T-cell (primary cell): ENCODE measurements at regions not wholly inside any gene's neighbourhood (a gene's known extent, or its start where the extent isn't known, plus 50 kb on each side); places are given as distances from the start of the nearest gene placed in this dataset.

Source experiments
- ATAC-seq, 4 experiments: fragments of 200-7000 bp in 3 of 4; fragments of 150-1000 bp in 1 of 4; cut with Tn5 transposase; replicated peaks in 1 of 4; 1 replicate in 3 of 4; 2 replicates in 1 of 4; pipeline ENCODE4 v1.10.0; 2021; ENCODE audit warnings: moderate library complexity in 3 of 4, mild to moderate bottlenecking in 2 of 4, moderate number of reproducible peaks in 1 of 4
- CTCF ChIA-PET, 2 donors: fragments of 300-600 bp; sonication (Branson Sonifier 250); formaldehyde crosslinking; loops; one replicate each; lab custom pipeline; 2022; ENCODE audit warnings: antibody characterized with exemption in 2 of 2; lab: Charles Lee
- POLR2A ChIA-PET, 2 donors: fragments of 300-600 bp; sonication (Branson Sonifier 250); formaldehyde crosslinking; loops; one replicate each; lab custom pipeline; 2022; ENCODE audit warnings: antibody characterized with exemption in 2 of 2; lab: Charles Lee
- DNase-seq, 35 experiments: peaks; one replicate each; pipeline versions ENCODE4 v3.0.0 to v3.0.0-alpha.2; 2013 to 2023
- H3K27ac ChIP-seq: one replicate; pipeline ENCODE4 v1.5.1; 2013; ENCODE audit warnings: low read length
- H3K27me3 ChIP-seq, 2 experiments: replicated peaks in 1 of 2; 1 replicate in 1 of 2; 2 replicates in 1 of 2; pipeline versions ENCODE4 v1.6.1 to v1.7.0; 2013; ENCODE audit warnings: low read length in 1 of 2, mixed read lengths in 1 of 2; ENCODE audit not compliant: control insufficient read depth in 2 of 2, insufficient read depth in 2 of 2; ENCODE audit errors: extremely low read depth in 1 of 2
- H3K36me3 ChIP-seq, 2 donors: 1 replicate in 1 of 2; 2 replicates in 1 of 2; pipeline versions ENCODE4 v1.6.1 to v1.7.0; 2013; ENCODE audit warnings: low read length in 1 of 2; ENCODE audit not compliant: control insufficient read depth in 2 of 2, insufficient read depth in 1 of 2; ENCODE audit errors: extremely low read depth in 1 of 2
- H3K4me1 ChIP-seq, 2 experiments: 1 replicate in 1 of 2; 2 replicates in 1 of 2; pipeline versions ENCODE4 v1.6.1 to v1.7.0; 2013; ENCODE audit warnings: low read length in 2 of 2, mixed read lengths in 1 of 2; ENCODE audit not compliant: insufficient read depth in 2 of 2, control insufficient read depth in 1 of 2; ENCODE audit errors: extremely low read depth in 1 of 2
- H3K4me3 ChIP-seq, 2 donors: 1 replicate in 1 of 2; 2 replicates in 1 of 2; pipeline versions ENCODE4 v1.5.1 to v1.7.0; 2013; ENCODE audit warnings: mild to moderate bottlenecking in 2 of 2, low read length in 1 of 2, moderate library complexity in 1 of 2; ENCODE audit not compliant: control insufficient read depth in 1 of 2; ENCODE audit errors: extremely low read depth in 1 of 2
- H3K9me3 ChIP-seq: 2 replicates; pipeline ENCODE4 v1.7.0; 2013
- H3K27ac Mint-ChIP-seq, 2 donors: one replicate each; pipeline ENCODE4 v1.8.0; 2020 to 2021; ENCODE audit warnings: mild to moderate bottlenecking in 2 of 2, mixed read lengths in 2 of 2
- H3K27me3 Mint-ChIP-seq, 2 donors: one replicate each; pipeline ENCODE4 v1.8.0; 2021 to 2022; ENCODE audit warnings: mixed read lengths in 2 of 2
- H3K36me3 Mint-ChIP-seq: one replicate; pipeline ENCODE4 v1.8.0; 2021; ENCODE audit warnings: mixed read lengths
- H3K4me1 Mint-ChIP-seq, 3 donors: one replicate each; pipeline ENCODE4 v1.8.0; 2020 to 2022; ENCODE audit warnings: mixed read lengths in 3 of 3, mild to moderate bottlenecking in 1 of 3
- H3K4me3 Mint-ChIP-seq, 3 donors: one replicate each; pipeline ENCODE4 v1.8.0; 2020 to 2022; ENCODE audit warnings: mild to moderate bottlenecking in 3 of 3, mixed read lengths in 3 of 3, moderate library complexity in 3 of 3
- H3K9me3 Mint-ChIP-seq, 3 donors: one replicate each; pipeline ENCODE4 v1.8.0; 2020 to 2022; ENCODE audit warnings: mixed read lengths in 3 of 3
- WGBS: methylation state at CpG from one replicate; pipeline ENCODE4 v1.1.5; 2013; ENCODE audit warnings: missing lambda C conversion rate; ENCODE audit not compliant: insufficient coverage; 5-methylcytosine and 5-hydroxymethylcytosine counted together

- Mint-ChIP-seq H3K36me3 (no peaks in the 10 kb centered on the region), H3K4me1 (no peaks in the 10 kb centered on the region), H3K27me3 (no peaks in the 10 kb centered on the region), H3K4me3 (no peak overlapping the region), H3K27ac (no peak overlapping the region), H3K9me3 (peaks cover 0 to 7% (median 1%) of the 10 kb centered on the region in 3 donors)
- DNase-seq: no peak
- Histone ChIP-seq H3K4me1 (no peaks in the 10 kb centered on the region), H3K27ac (no peak overlapping the region), H3K27me3 (no peaks in the 10 kb centered on the region), H3K4me3 (no peak overlapping the region), H3K9me3 (no peaks in the 10 kb centered on the region), H3K36me3 (no peaks in the 10 kb centered on the region)
- ChIA-PET CTCF (no interaction called here), POLR2A (no interaction called here)
- no CpG with 5 or more reads among the region's 4 CpGs for WGBS
- no peak for ATAC-seq
These were observed 117.2 kb downstream of the SLITRK5 start for GRCh38 chr13:87788363-87788762.

- Mint-ChIP-seq H3K36me3 (no peaks in the 10 kb centered on the region), H3K9me3 (peaks cover 0 to 17% (median 9%) of the 10 kb centered on the region in 3 donors), H3K4me1 (no peaks in the 10 kb centered on the region), H3K4me3 (no peak overlapping the region), H3K27ac (no peak overlapping the region), H3K27me3 (no peaks in the 10 kb centered on the region)
- Histone ChIP-seq H3K27ac (no peak overlapping the region), H3K4me3 (no peak overlapping the region), H3K4me1 (no peaks in the 10 kb centered on the region), H3K9me3 (no peaks in the 10 kb centered on the region), H3K27me3 (no peaks in the 10 kb centered on the region), H3K36me3 (no peaks in the 10 kb centered on the region)
- WGBS: 85% methylated on average over 6 of the region's 6 CpGs
- POLR2A ChIA-PET: no interaction called here
- CTCF ChIA-PET: no interaction called here
- no peak for DNase-seq
- no peak for ATAC-seq
These were observed 121.7 kb downstream of the SLITRK5 start for GRCh38 chr13:87792878-87793277.

GRCh38 chr13:87798536-87798935, 127.4 kb downstream of the SLITRK5 start:
- H3K4me3 Mint-ChIP-seq: no peak overlapping the region

GRCh38 chr13:87810391-87810801, 139.2 kb downstream of the SLITRK5 start:
- H3K4me1 Mint-ChIP-seq: no peaks in the 10 kb centered on the region
- Histone ChIP-seq H3K4me3 (no peak overlapping the region), H3K9me3 (no peaks in the 10 kb centered on the region), H3K27me3 (no peaks in the 10 kb centered on the region), H3K27ac (no peak overlapping the region), H3K4me1 (no peaks in the 10 kb centered on the region), H3K36me3 (no peaks in the 10 kb centered on the region)
- H3K36me3 Mint-ChIP-seq: no peaks in the 10 kb centered on the region
- ChIA-PET CTCF (no interaction called here), POLR2A (no interaction called here)
- H3K27ac Mint-ChIP-seq: no peak overlapping the region
- H3K4me3 Mint-ChIP-seq: no peak overlapping the region
- ATAC-seq: no peak
- 59% methylated on average over 4 of the region's 13 CpGs for WGBS
- no peaks in the 10 kb centered on the region for H3K27me3 Mint-ChIP-seq
- no peak for DNase-seq
- peaks cover 0 to 13% (median 3%) of the 10 kb centered on the region in 3 donors for H3K9me3 Mint-ChIP-seq

More at GRCh38 chr13:87798536-87798935, 127.4 kb downstream of the SLITRK5 start:
- no peak overlapping the region for H3K4me3 ChIP-seq
- DNase-seq (no peak), ATAC-seq (no peak)
- no peaks in the 10 kb centered on the region for H3K4me1 Mint-ChIP-seq
- H3K9me3 ChIP-seq: no peaks in the 10 kb centered on the region
- no peaks in the 10 kb centered on the region for H3K4me1 ChIP-seq
- H3K36me3 Mint-ChIP-seq: no peaks in the 10 kb centered on the region
- POLR2A ChIA-PET: no interaction called here
- H3K36me3 ChIP-seq: no peaks in the 10 kb centered on the region
- WGBS: no CpG with 5 or more reads among the region's 2 CpGs
- H3K27ac Mint-ChIP-seq: no peak overlapping the region
- no peaks in the 10 kb centered on the region for H3K27me3 Mint-ChIP-seq
- peaks cover 0 to 10% (median 6%) of the 10 kb centered on the region in 3 donors for H3K9me3 Mint-ChIP-seq
- no peak overlapping the region for H3K27ac ChIP-seq
- CTCF ChIA-PET: interaction anchor here in 1 of 2 donors (0.6 kb wide), 1 partner anchor 415 kb away, joined by 3 read pairs; no protein-coding TSS in a partner anchor
- H3K27me3 ChIP-seq: no peaks in the 10 kb centered on the region

DNA sequence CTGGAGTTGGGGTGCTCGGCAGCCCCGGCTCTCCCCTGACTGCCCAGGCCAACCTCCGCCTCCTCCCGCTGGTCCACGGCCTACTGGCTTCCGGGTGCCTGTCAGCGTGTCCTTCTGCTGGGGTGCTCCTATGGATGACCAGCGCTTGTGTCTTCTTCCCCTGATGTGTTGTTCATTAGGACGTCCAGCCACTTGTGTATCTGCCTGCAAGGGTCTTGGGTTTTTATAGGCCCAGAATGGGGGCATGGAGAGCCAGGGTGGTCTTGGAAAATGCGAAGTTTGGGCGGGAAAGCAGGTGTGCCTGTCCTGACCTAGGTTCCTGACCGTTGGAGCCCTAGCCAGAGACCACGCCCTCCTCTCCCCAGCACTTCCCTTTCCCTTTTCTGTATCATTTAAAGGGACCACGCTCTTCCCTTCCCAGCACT, 139.8 kb downstream of the SLITRK5 start:
- Histone ChIP-seq H3K4me1 (no peaks in the 10 kb centered on the region), H3K4me3 (no peak overlapping the region), H3K27ac (no peak overlapping the region), H3K27me3 (no peaks in the 10 kb centered on the region), H3K36me3 (no peaks in the 10 kb centered on the region), H3K9me3 (no peaks in the 10 kb centered on the region)
- ChIA-PET POLR2A (no interaction called here), CTCF (no interaction called here)
- Mint-ChIP-seq H3K27me3 (no peaks in the 10 kb centered on the region), H3K9me3 (peaks cover 0 to 13% (median 3%) of the 10 kb centered on the region in 3 donors), H3K4me1 (no peaks in the 10 kb centered on the region), H3K4me3 (no peak overlapping the region), H3K27ac (no peak overlapping the region), H3K36me3 (no peaks in the 10 kb centered on the region)
- ATAC-seq: no peak
- no peak for DNase-seq
- 82% methylated on average over 10 of the region's 14 CpGs for WGBS

DNA sequence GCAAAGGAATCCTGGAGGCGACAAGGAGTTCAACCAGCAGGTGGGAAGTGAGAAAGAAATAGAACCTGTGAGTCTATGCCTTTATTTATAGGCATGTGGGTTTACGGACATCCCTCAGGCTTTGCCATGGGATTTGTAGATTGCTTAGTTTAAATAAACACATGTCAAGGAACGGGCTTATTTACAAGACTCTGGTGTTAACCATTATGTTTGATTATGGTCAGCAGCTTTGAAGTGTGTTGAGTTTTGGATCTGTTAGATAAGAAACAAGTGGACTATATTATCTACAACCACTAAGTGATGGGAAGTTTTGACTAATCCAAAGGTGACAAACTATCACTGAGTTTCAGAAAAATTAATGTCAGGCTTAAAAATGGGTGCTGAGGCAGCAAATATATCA, 143.2 kb downstream of the SLITRK5 start:
- DNase-seq (no peak), ATAC-seq (no peak)
- H3K4me3 Mint-ChIP-seq: no peak overlapping the region
- H3K27ac Mint-ChIP-seq: no peak overlapping the region
- ChIA-PET CTCF (interaction anchor here in 1 of 2 donors (0.8 kb wide), 1 partner anchor 54 kb away, joined by 3 read pairs; no protein-coding TSS in a partner anchor), POLR2A (no interaction called here)
- no peaks in the 10 kb centered on the region for H3K9me3 ChIP-seq
- no peaks in the 10 kb centered on the region for H3K4me1 Mint-ChIP-seq
- H3K27me3 Mint-ChIP-seq: no peaks in the 10 kb centered on the region
- peaks cover 0 to 8% (median 3%) of the 10 kb centered on the region in 3 donors for H3K9me3 Mint-ChIP-seq
- H3K27ac ChIP-seq: no peak overlapping the region
- no peak overlapping the region for H3K4me3 ChIP-seq
- H3K4me1 ChIP-seq: no peaks in the 10 kb centered on the region
- no peaks in the 10 kb centered on the region for H3K27me3 ChIP-seq
- no peaks in the 10 kb centered on the region for H3K36me3 Mint-ChIP-seq
- no peaks in the 10 kb centered on the region for H3K36me3 ChIP-seq
- WGBS: 79% methylated on average over 2 of the region's 3 CpGs

- Histone ChIP-seq H3K27me3 (no peaks in the 10 kb centered on the region), H3K4me3 (no peak overlapping the region), H3K4me1 (no peaks in the 10 kb centered on the region), H3K36me3 (no peaks in the 10 kb centered on the region), H3K9me3 (no peaks in the 10 kb centered on the region), H3K27ac (no peak overlapping the region)
- Mint-ChIP-seq H3K4me3 (no peak overlapping the region), H3K4me1 (no peaks in the 10 kb centered on the region), H3K27me3 (no peaks in the 10 kb centered on the region), H3K27ac (no peak overlapping the region), H3K9me3 (peaks cover 0 to 18% (median 10%) of the 10 kb centered on the region in 3 donors), H3K36me3 (no peaks in the 10 kb centered on the region)
- ChIA-PET POLR2A (no interaction called here), CTCF (no interaction called here)
- ATAC-seq: no peak
- WGBS: no CpG with 5 or more reads among the region's 1 CpG
- no peak for DNase-seq
These were observed 149.1 kb downstream of the SLITRK5 start for GRCh38 chr13:87820241-87820640.
